ENCODE measurements at regions not wholly inside any gene's neighbourhood (a gene's known extent, or its start where the extent isn't known, plus 50 kb on each side); places are given as distances from the start of the nearest gene placed in this dataset.

- WGBS, 2 experiments (ENCODE audit: extremely low coverage in 1 of 2, insufficient coverage in 1 of 2, insufficient read length in 1 of 2, insufficient replicate concordance in 2 of 2, low coverage in 1 of 2, low lambda C conversion rate in 2 of 2, missing lambda C conversion rate in 1 of 2) = 92% methylated on average over 2 of the region's 2 CpGs; no CpG with 5 or more reads in 1 of the 2 experiments
- TF ChIP-seq E2F6 (IDR thresholded peaks at IDR 0.05) (no peak), TAF7 (optimal IDR thresholded peaks at IDR 0.05; ENCODE audit: borderline replicate concordance, low read depth, low read length) (no peak), ZNF274 (IDR thresholded peaks at IDR 0.05; ENCODE audit: borderline replicate concordance, extremely low read depth, low read length) (no peak), USF2 (IDR thresholded peaks at IDR 0.05; ENCODE audit: low read length) (no peak), FOSL1 (IDR thresholded peaks at IDR 0.05; ENCODE audit: insufficient read depth, low read depth, low read length) (no peak), EZH2 (IDR thresholded peaks at IDR 0.05; ENCODE audit: low read depth, low read length, severe bottlenecking) (no peak), RAD21 (IDR thresholded peaks at IDR 0.05 in 1 of 2, conservative IDR thresholded peaks at IDR 0.05 in 1 of 2; ENCODE audit: low read depth in 2 of 2, low read length in 2 of 2) (no peak), HDAC2 (IDR thresholded peaks at IDR 0.05; ENCODE audit: borderline replicate concordance in 1 of 2, low read depth in 2 of 2, low read length in 2 of 2) (no peak), JUN (IDR thresholded peaks at IDR 0.05; ENCODE audit: low read depth, low read length) (no peak), BCL11A (IDR thresholded peaks at IDR 0.05; ENCODE audit: low read depth in 2 of 2, low read length in 2 of 2) (no peak), SIRT6 (IDR thresholded peaks at IDR 0.05; ENCODE audit: low read length) (no peak), BRCA1 (IDR thresholded peaks at IDR 0.05; ENCODE audit: low read depth, low read length) (no peak)
Measured at GRCh38 chr3:102691507-102691906, 256.7 kb downstream of the ZPLD1 start.

More at GRCh38 chr3:102691507-102691906, 256.7 kb downstream of the ZPLD1 start:
- H3K27ac ChIP-seq (ENCODE audit: low read depth, low read length) = no peak overlapping the region
- no peak overlapping the region for H3K4ac ChIP-seq (replicated peaks; ENCODE audit: insufficient read length, low read depth, low read length)
- H3K14ac ChIP-seq (ENCODE audit: insufficient read length) = no peak overlapping the region
- no peak overlapping the region for H2AK5ac ChIP-seq (ENCODE audit: low read depth, low read length)
- H3K9me3 ChIP-seq (ENCODE audit: insufficient read depth in 2 of 2, low read depth in 1 of 2, low read length in 1 of 2) = no peaks in the 10 kb centered on the region
- H3K27me3 ChIP-seq (replicated peaks in 1 of 4; ENCODE audit: control insufficient read depth in 3 of 4, extremely low read depth in 1 of 4, insufficient read depth in 3 of 4, low read length in 3 of 4) = peaks cover 0 to 1% (median 0%) of the 10 kb centered on the region in 4 experiments; a peak in 1 of 7 replicates
- no peak overlapping the region for H3K4me3 ChIP-seq (ENCODE audit: extremely low read depth in 1 of 4, insufficient read depth in 2 of 4, low read depth in 3 of 4, low read length in 4 of 4)
- no peak overlapping the region for H2AFZ ChIP-seq (ENCODE audit: low read length)
- H3K18ac ChIP-seq (ENCODE audit: extremely low read depth, low read length) = no peak overlapping the region
- H2BK5ac ChIP-seq (ENCODE audit: low read depth, low read length) = no peak overlapping the region
- H3K56ac ChIP-seq (replicated peaks; ENCODE audit: insufficient read length, low read depth, low read length) = no peak overlapping the region
- no peak overlapping the region for H3K4me2 ChIP-seq (ENCODE audit: insufficient read depth in 1 of 2, low read depth in 2 of 2, low read length in 2 of 2)
- H2BK15ac ChIP-seq (ENCODE audit: low read length) = no peak overlapping the region
- no peak overlapping the region for H2BK120ac ChIP-seq (replicated peaks; ENCODE audit: low read depth, low read length)
- ChIA-PET POLR2A (ENCODE audit: partially characterized antibody) (no interaction called here), CTCF (ENCODE audit: partially characterized antibody) (interaction anchor here (1.1 to 3.1 kb wide), 3 partner anchors 18 to 49 kb away, joined by 4 to 14 read pairs (median 5); no protein-coding TSS in a partner anchor)
- no peaks in the 10 kb centered on the region for H3K79me2 ChIP-seq (ENCODE audit: control insufficient read depth in 1 of 2, insufficient read depth in 2 of 2, low read length in 2 of 2)
- no peak overlapping the region for H3K23ac ChIP-seq (ENCODE audit: insufficient read length)
- H2BK20ac ChIP-seq (ENCODE audit: low read length) = no peak overlapping the region
- H4K20me1 ChIP-seq (replicated peaks in 1 of 2; ENCODE audit: control insufficient read depth in 1 of 2, insufficient read depth in 2 of 2, low read length in 2 of 2) = no peaks in the 10 kb centered on the region
- no peak overlapping the region for H3K9ac ChIP-seq (replicated peaks in 1 of 4; ENCODE audit: extremely low read depth in 1 of 4, low read depth in 3 of 4, low read length in 3 of 4)
- H3K23me2 ChIP-seq (ENCODE audit: low read depth, low read length) = no peaks in the 10 kb centered on the region
- FAIRE-seq = no peak
- no peak overlapping the region for H4K5ac ChIP-seq (ENCODE audit: insufficient read length, low read depth, low read length)
- no peak overlapping the region for H4K91ac ChIP-seq (replicated peaks; ENCODE audit: insufficient read length, low read length)
- DNase-seq (ENCODE audit: low read depth in 1 of 2, low spot score in 2 of 2) = no peak
- no peak overlapping the region for H4K8ac ChIP-seq (ENCODE audit: extremely low read depth, insufficient read depth, low read length)
- peaks cover 0 to 3% (median 0%) of the 10 kb centered on the region in 4 experiments; a peak in 1 of 8 replicates for H3K36me3 ChIP-seq (ENCODE audit: control insufficient read depth in 2 of 4, insufficient read depth in 4 of 4, low read length in 3 of 4)
- no peak overlapping the region for H2BK12ac ChIP-seq (ENCODE audit: low read depth, low read length)
- H3K4me1 ChIP-seq (replicated peaks in 1 of 4; ENCODE audit: control insufficient read depth in 3 of 4, insufficient read depth in 4 of 4, low read length in 3 of 4) = peaks cover 0 to 9% (median 3%) of the 10 kb centered on the region in 4 experiments; a peak in 1 of 7 replicates
- no peaks in the 10 kb centered on the region for H3K79me1 ChIP-seq (ENCODE audit: low read depth, low read length)
